ENCODE measurements at regions not wholly inside any gene's neighbourhood (a gene's known extent, or its start where the extent isn't known, plus 50 kb on each side); places are given as distances from the start of the nearest gene placed in this dataset.

DNA sequence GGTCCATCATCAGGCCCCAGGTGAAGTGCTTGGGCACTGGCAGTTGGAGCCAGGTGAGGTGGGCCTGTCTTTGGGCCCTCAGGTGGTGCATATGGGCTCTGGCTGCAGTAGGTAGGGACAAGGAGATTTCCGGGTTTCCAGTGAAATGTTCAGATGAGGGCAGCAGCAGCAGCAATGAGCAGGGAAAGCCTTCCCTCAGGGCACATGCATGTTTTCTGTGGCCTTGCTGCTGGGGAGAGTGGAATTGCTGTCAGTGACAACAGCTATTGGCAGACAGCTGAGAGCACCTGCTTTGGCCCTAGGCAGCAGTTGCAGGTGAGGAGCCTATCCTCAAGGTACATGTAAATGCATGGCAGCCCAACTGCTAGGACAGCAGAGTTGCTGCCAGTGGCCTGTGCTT, 58.9 kb upstream of the QRFPR start:
- TF ChIP-seq KDM1A (IDR thresholded peaks at IDR 0.05) (no peak), NRF1 (conservative IDR thresholded peaks at IDR 0.05 in 1 of 2, IDR thresholded peaks at IDR 0.05 in 1 of 2) (no peak), POLR2AphosphoS5 (IDR thresholded peaks at IDR 0.05; ENCODE audit: control insufficient read depth, insufficient read depth, low read depth, low read length) (no peak), HDAC2 (IDR thresholded peaks at IDR 0.05) (no peak), GABPA (tag; conservative IDR thresholded peaks at IDR 0.05; ENCODE audit: low read depth) (no peak)
- TF ChIP-seq, protein P1, sequence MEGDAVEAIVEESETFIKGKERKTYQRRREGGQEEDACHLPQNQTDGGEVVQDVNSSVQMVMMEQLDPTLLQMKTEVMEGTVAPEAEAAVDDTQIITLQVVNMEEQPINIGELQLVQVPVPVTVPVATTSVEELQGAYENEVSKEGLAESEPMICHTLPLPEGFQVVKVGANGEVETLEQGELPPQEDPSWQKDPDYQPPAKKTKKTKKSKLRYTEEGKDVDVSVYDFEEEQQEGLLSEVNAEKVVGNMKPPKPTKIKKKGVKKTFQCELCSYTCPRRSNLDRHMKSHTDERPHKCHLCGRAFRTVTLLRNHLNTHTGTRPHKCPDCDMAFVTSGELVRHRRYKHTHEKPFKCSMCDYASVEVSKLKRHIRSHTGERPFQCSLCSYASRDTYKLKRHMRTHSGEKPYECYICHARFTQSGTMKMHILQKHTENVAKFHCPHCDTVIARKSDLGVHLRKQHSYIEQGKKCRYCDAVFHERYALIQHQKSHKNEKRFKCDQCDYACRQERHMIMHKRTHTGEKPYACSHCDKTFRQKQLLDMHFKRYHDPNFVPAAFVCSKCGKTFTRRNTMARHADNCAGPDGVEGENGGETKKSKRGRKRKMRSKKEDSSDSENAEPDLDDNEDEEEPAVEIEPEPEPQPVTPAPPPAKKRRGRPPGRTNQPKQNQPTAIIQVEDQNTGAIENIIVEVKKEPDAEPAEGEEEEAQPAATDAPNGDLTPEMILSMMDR (IDR thresholded peaks at IDR 0.05 in 2 of 3, conservative IDR thresholded peaks at IDR 0.05 in 1 of 3; ENCODE audit: insufficient read depth in 2 of 3, low read depth in 1 of 3, low read length in 3 of 3), result no peak

Measured in K562 (cell line).